WTC11 (cell line): ENCODE measurements at regions not wholly inside any gene's neighbourhood (a gene's known extent, or its start where the extent isn't known, plus 50 kb on each side); places are given as distances from the start of the nearest gene placed in this dataset.

Experiments
- ATAC-seq: fragments of 200-7000 bp; cut with Tn5 transposase; 2 replicates; pipeline ENCODE4 v1.10.0; 2021; ENCODE audit warnings: mild to moderate bottlenecking, moderate library complexity
- CTCF ChIA-PET: fragments of 300-600 bp; sonication (Branson Sonifier 250); formaldehyde crosslinking; loops from one replicate; lab custom pipeline; 2021; ENCODE audit warnings: antibody characterized with exemption; lab: Charles Lee
- POLR2A ChIA-PET: fragments of 350-600 bp; sonication (Branson Sonifier 250); formaldehyde crosslinking; loops from one replicate; lab custom pipeline; 2021; ENCODE audit warnings: antibody characterized with exemption; lab: Charles Lee
- DNase-seq: peaks from one replicate; pipeline ENCODE4 v3.0.0; 2021; ENCODE audit warnings: low spot score
- H3K27ac Mint-ChIP-seq: 2 replicates; pipeline ENCODE4 v1.8.0; 2021; ENCODE audit warnings: mixed read lengths
- H3K27me3 Mint-ChIP-seq: 2 replicates; pipeline ENCODE4 v1.8.0; 2021; ENCODE audit warnings: low read depth, mild to moderate bottlenecking, moderate library complexity, mixed read lengths
- H3K36me3 Mint-ChIP-seq: 2 replicates; pipeline ENCODE4 v1.8.0; 2021; ENCODE audit warnings: mixed read lengths
- H3K4me1 Mint-ChIP-seq: 2 replicates; pipeline ENCODE4 v1.8.0; 2022; ENCODE audit warnings: mixed read lengths
- H3K4me3 Mint-ChIP-seq: 2 replicates; pipeline ENCODE4 v1.8.0; 2021; ENCODE audit warnings: mild to moderate bottlenecking, moderate library complexity, mixed read lengths
- H3K9me3 Mint-ChIP-seq: 2 replicates; pipeline ENCODE4 v1.8.0; 2021; ENCODE audit warnings: mixed read lengths
- ATF2 ChIP-seq: sonication (generic); formaldehyde crosslinking; IDR thresholded peaks from 2 replicates; pipeline ENCODE4 v1.8.1; 2022; ENCODE audit warnings: low read depth, missing genetic modification reagents, borderline replicate concordance
- CREM ChIP-seq: sonication (generic); formaldehyde crosslinking; IDR thresholded peaks from 2 replicates; pipeline ENCODE4 v1.8.1; 2022; ENCODE audit warnings: mild to moderate bottlenecking, missing genetic modification reagents, moderate library complexity
- CTCF ChIP-seq: fragments of 200-600 bp; IDR thresholded peaks from 2 replicates; pipeline ENCODE4 v1.8.0; 2022; ENCODE audit warnings: antibody characterized with exemption
- E2F5 ChIP-seq: sonication (generic); formaldehyde crosslinking; IDR thresholded peaks from 2 replicates; pipeline ENCODE4 v1.8.1; 2022; ENCODE audit warnings: mild to moderate bottlenecking, moderate library complexity, missing genetic modification reagents
- ELF4 ChIP-seq: sonication (generic); formaldehyde crosslinking; IDR thresholded peaks from 2 replicates; pipeline ENCODE4 v1.8.1; 2022; ENCODE audit warnings: low read depth, mild to moderate bottlenecking, moderate library complexity, missing genetic modification reagents
- IRF2 ChIP-seq: sonication (generic); formaldehyde crosslinking; IDR thresholded peaks from 2 replicates; pipeline ENCODE4 v1.8.0; 2022; ENCODE audit warnings: low read depth, missing genetic modification reagents, borderline replicate concordance
- KAT7 ChIP-seq: sonication (generic); formaldehyde crosslinking; IDR thresholded peaks from 2 replicates; pipeline ENCODE4 v1.8.1; 2023; ENCODE audit warnings: missing genetic modification reagents, mild to moderate bottlenecking, borderline replicate concordance
- MXD4 ChIP-seq: fragments of 250-450 bp; sonication (Bioruptor Pico); IDR thresholded peaks from 2 replicates; pipeline ENCODE4 v1.8.0; 2021; ENCODE audit warnings: mild to moderate bottlenecking, moderate library complexity, borderline replicate concordance
- MYBL2 ChIP-seq: sonication (generic); formaldehyde crosslinking; IDR thresholded peaks from 2 replicates; pipeline ENCODE4 v1.8.1; 2023; ENCODE audit warnings: mild to moderate bottlenecking, moderate library complexity, missing genetic modification reagents
- STAT6 ChIP-seq: sonication (generic); formaldehyde crosslinking; conservative IDR thresholded peaks from 2 replicates; pipeline ENCODE4 v1.8.1; 2023; ENCODE audit warnings: mild to moderate bottlenecking, low read depth, missing genetic modification reagents, moderate library complexity
- USF2 ChIP-seq: sonication (generic); formaldehyde crosslinking; IDR thresholded peaks from 2 replicates; pipeline ENCODE4 v1.8.1; 2023; ENCODE audit warnings: mild to moderate bottlenecking, missing genetic modification reagents, moderate library complexity
- ZBTB21 ChIP-seq: sonication (generic); formaldehyde crosslinking; IDR thresholded peaks from 2 replicates; pipeline ENCODE4 v1.8.1; 2023; ENCODE audit warnings: mild to moderate bottlenecking, missing genetic modification reagents, borderline replicate concordance
- ZBTB43 ChIP-seq: sonication (generic); formaldehyde crosslinking; IDR thresholded peaks from 2 replicates; pipeline ENCODE4 v1.8.1; 2023; ENCODE audit warnings: mild to moderate bottlenecking, missing genetic modification reagents
- ZSCAN18 ChIP-seq: fragments of 250-450 bp; sonication (Bioruptor Pico); IDR thresholded peaks from 2 replicates; pipeline ENCODE4 v2.1.2; 2022; ENCODE audit warnings: mild to moderate bottlenecking, moderate library complexity

- DNase-seq (no peak), ATAC-seq (no peak)
- no peaks in the 10 kb centered on the region for H3K36me3 Mint-ChIP-seq
- H3K4me1 Mint-ChIP-seq = no peaks in the 10 kb centered on the region
- no peak overlapping the region for H3K27ac Mint-ChIP-seq
- ChIA-PET POLR2A (no interaction called here), CTCF (no interaction called here)
- no peaks in the 10 kb centered on the region for H3K27me3 Mint-ChIP-seq
- H3K9me3 Mint-ChIP-seq = no peaks in the 10 kb centered on the region
- no peak for TF ChIP-seq IRF2 (CRISPR knock-in tag)
- no peak for TF ChIP-seq STAT6 (CRISPR knock-in tag)
- no peak overlapping the region for H3K4me3 Mint-ChIP-seq
These were observed 631.7 kb upstream of the MGMT start for GRCh38 chr10:128835361-128835760.

- Mint-ChIP-seq H3K4me1 (no peaks in the 10 kb centered on the region), H3K4me3 (no peak overlapping the region), H3K36me3 (no peaks in the 10 kb centered on the region), H3K27me3 (no peaks in the 10 kb centered on the region), H3K27ac (no peak overlapping the region), H3K9me3 (no peaks in the 10 kb centered on the region)
- DNase-seq (no peak), ATAC-seq (no peak)
- CTCF ChIA-PET = no interaction called here
- no peak for TF ChIP-seq E2F5
- no peak for TF ChIP-seq MYBL2 (CRISPR knock-in tag)
- no peak for TF ChIP-seq ZBTB43
- TF ChIP-seq ZSCAN18 (CRISPR knock-in tag) = no peak
- TF ChIP-seq CREM (CRISPR knock-in tag) = no peak
- no peak for TF ChIP-seq CTCF
- TF ChIP-seq ATF2 (CRISPR knock-in tag) = no peak
- TF ChIP-seq ZBTB21 (CRISPR knock-in tag) = no peak
- no peak for TF ChIP-seq MXD4
- POLR2A ChIA-PET = no interaction called here
These were observed 629.6 kb upstream of the MGMT start for GRCh38 chr10:128837478-128837877.

- no peaks in the 10 kb centered on the region for H3K9me3 Mint-ChIP-seq
- no peaks in the 10 kb centered on the region for H3K4me1 Mint-ChIP-seq
- no peaks in the 10 kb centered on the region for H3K27me3 Mint-ChIP-seq
- ChIA-PET CTCF (interaction anchor here (0.9 kb wide), 1 partner anchor 208 kb away, joined by 3 read pairs; no protein-coding TSS in a partner anchor), POLR2A (no interaction called here)
- TF ChIP-seq KAT7 (CRISPR knock-in tag) (no peak), ELF4 (no peak), USF2 (CRISPR knock-in tag) (no peak)
- H3K4me3 Mint-ChIP-seq = no peak overlapping the region
- no peak overlapping the region for H3K27ac Mint-ChIP-seq
- ATAC-seq (no peak), DNase-seq (no peak)
- H3K36me3 Mint-ChIP-seq = no peaks in the 10 kb centered on the region
These were observed 627.9 kb upstream of the MGMT start for GRCh38 chr10:128839134-128839533.
